A549 (cell line): ENCODE measurements at regions not wholly inside any gene's neighbourhood (a gene's known extent, or its start where the extent isn't known, plus 50 kb on each side); places are given as distances from the start of the nearest gene placed in this dataset.

ENCODE experiments used
- ATAC-seq, 2 experiments: fragments of 200-7000 bp in 1 of 2; fragments of >200 bp in 1 of 2; cut with Nextera tagmentation in 1 of 2; cut with Tn5 transposase in 1 of 2; 3 replicates each; pipeline versions ENCODE4 v1.8.0 to v1.9.1; 2018 to 2020; ENCODE audit warnings: mild to moderate bottlenecking in 1 of 2, moderate library complexity in 1 of 2
- CTCF ChIA-PET: fragments of 300-600 bp; sonication (Branson Sonifier 250); formaldehyde crosslinking; extraction: SDS; loops from one replicate; lab custom pipeline; 2021; ENCODE audit warnings: antibody characterized with exemption, inconsistent platforms; lab: Yijun Ruan, JAX
- POLR2A ChIA-PET: fragments of 350-600 bp; formaldehyde crosslinking; extraction: SDS; loops from one replicate; lab custom pipeline; 2021; ENCODE audit warnings: antibody characterized with exemption, inconsistent platforms; lab: Yijun Ruan, JAX
- DNase-seq, 2 experiments: peaks; one replicate each; pipeline versions ENCODE4 v3.0.0 to v3.0.0-alpha.2; 2011 to 2016; ENCODE audit warnings: low read depth in 1 of 2, low spot score in 1 of 2
- FAIRE-seq: peaks from 2 replicates; lab custom pipeline; 2011; peaks lifted over from hg19 to GRCh38; lab: Jason Lieb, UNC
- H3K27ac ChIP-seq, 2 experiments: fragments of >200 bp; sonication (Bioruptor Twin); formaldehyde crosslinking; 3 replicates each; pipeline ENCODE4 v1.5.1; 2016 to 2017
- H3K4me1 ChIP-seq: fragments of >200 bp; sonication (Bioruptor Twin); formaldehyde crosslinking; 3 replicates; pipeline ENCODE4 v1.6.1; 2016
- H3K4me2 ChIP-seq: fragments of >200 bp; sonication (Bioruptor Twin); formaldehyde crosslinking; 3 replicates; pipeline ENCODE4 v1.6.1; 2016
- H3K4me3 ChIP-seq: fragments of >200 bp; sonication (Bioruptor Twin); formaldehyde crosslinking; 3 replicates; pipeline ENCODE4 v1.5.1; 2016
- H3K9me3 ChIP-seq: fragments of >200 bp; sonication (Bioruptor Twin); formaldehyde crosslinking; 3 replicates; pipeline ENCODE4 v1.6.1; 2016
- BCL3 ChIP-seq: fragments of >200 bp; sonication (Bioruptor Twin); formaldehyde crosslinking; IDR thresholded peaks from 3 replicates; pipeline ENCODE4 v1.6.1; 2016
- CBX8 ChIP-seq: fragments of 200-600 bp; sonication (generic); IDR thresholded peaks from 2 replicates; pipeline ENCODE4 v1.6.1; 2016
- CHD4 ChIP-seq: fragments of 200-600 bp; sonication (generic); IDR thresholded peaks from 2 replicates; pipeline ENCODE4 v1.6.1; 2016; ENCODE audit warnings: antibody characterized with exemption, mild to moderate bottlenecking, borderline replicate concordance
- EHMT2 ChIP-seq: fragments of 200-600 bp; sonication (generic); IDR thresholded peaks from 2 replicates; pipeline ENCODE4 v1.6.1; 2016; ENCODE audit warnings: antibody characterized with exemption, low read depth, mild to moderate bottlenecking, moderate library complexity
- EP300 ChIP-seq, 2 experiments: fragments of >200 bp; sonication (Bioruptor Twin); formaldehyde crosslinking; IDR thresholded peaks; 2 replicates in 1 of 2; 3 replicates in 1 of 2; pipeline ENCODE4 v1.6.1; 2016 to 2017
- GATA3 ChIP-seq: IDR thresholded peaks from 2 replicates; pipeline ENCODE4 v1.6.1; 2012; ENCODE audit warnings: borderline replicate concordance
- HEYL ChIP-seq: fragments of 250-450 bp; sonication (Bioruptor Pico); IDR thresholded peaks from 2 replicates; pipeline ENCODE4 v1.8.0; 2021; ENCODE audit warnings: mild to moderate bottlenecking, moderate library complexity
- HMGXB4 ChIP-seq: fragments of 250-450 bp; sonication (Bioruptor Pico); IDR thresholded peaks from 2 replicates; pipeline ENCODE4 v1.5.0; 2021; ENCODE audit warnings: mild to moderate bottlenecking, moderate library complexity, borderline replicate concordance
- MAFK ChIP-seq: fragments of 450-650 bp; IDR thresholded peaks from 2 replicates; pipeline ENCODE4 v1.6.1; 2014; ENCODE audit not compliant: partially characterized antibody
- NFE2L2 ChIP-seq: fragments of 150-350 bp; conservative IDR thresholded peaks from 2 replicates; pipeline ENCODE4 v1.6.1; 2014; ENCODE audit warnings: low read length
- NPAS2 ChIP-seq: fragments of 250-450 bp; sonication (Bioruptor Pico); IDR thresholded peaks from 2 replicates; pipeline ENCODE4 v1.8.0; 2022; ENCODE audit warnings: mild to moderate bottlenecking, moderate library complexity, borderline replicate concordance
- POLR2AphosphoS2 ChIP-seq: conservative IDR thresholded peaks from 2 replicates; pipeline ENCODE4 v1.6.1; 2012; ENCODE audit warnings: low read length, improper control_type of control experiment, inconsistent platforms
- RAD21 ChIP-seq, 2 experiments: fragments of >200 bp in 1 of 2; sonication (Bioruptor Twin) in 1 of 2; formaldehyde crosslinking in 1 of 2; IDR thresholded peaks in 1 of 2; conservative IDR thresholded peaks in 1 of 2; 2 replicates in 1 of 2; 3 replicates in 1 of 2; pipeline ENCODE4 v1.6.1; 2012 to 2018; ENCODE audit warnings: inconsistent platforms in 1 of 2
- RFX5 ChIP-seq: fragments of 450-650 bp; IDR thresholded peaks from 2 replicates; pipeline ENCODE4 v1.7.1; 2014; ENCODE audit warnings: antibody characterized with exemption, mild to moderate bottlenecking, moderate library complexity
- RNF2 ChIP-seq: fragments of 200-600 bp; sonication (generic); IDR thresholded peaks from 2 replicates; pipeline ENCODE4 v1.6.1; 2016; ENCODE audit warnings: low read depth, mild to moderate bottlenecking, antibody characterized with exemption, moderate library complexity, borderline replicate concordance
- SMC3 ChIP-seq: fragments of >200 bp; sonication (Bioruptor Twin); formaldehyde crosslinking; IDR thresholded peaks from 3 replicates; pipeline ENCODE4 v1.6.1; 2018; ENCODE audit warnings: inconsistent platforms
- TFCP2L1 ChIP-seq: fragments of 250-450 bp; sonication (Bioruptor Pico); IDR thresholded peaks from 2 replicates; pipeline ENCODE4 v1.5.0; 2021; ENCODE audit warnings: mild to moderate bottlenecking
- ZFP36 ChIP-seq: fragments of 450-650 bp; IDR thresholded peaks from 2 replicates; pipeline ENCODE4 v1.6.1; 2014; ENCODE audit warnings: borderline replicate concordance; ENCODE audit not compliant: partially characterized antibody
- ZNF302 ChIP-seq: fragments of 250-450 bp; sonication (Bioruptor Pico); IDR thresholded peaks from 2 replicates; pipeline ENCODE4 v1.9.0; 2021; ENCODE audit warnings: inconsistent platforms, mild to moderate bottlenecking, moderate library complexity
- ZSCAN20 ChIP-seq: fragments of 250-450 bp; sonication (Bioruptor Pico); IDR thresholded peaks from 2 replicates; pipeline ENCODE4 v1.8.0; 2022; ENCODE audit warnings: mild to moderate bottlenecking, moderate library complexity
- WGBS: methylation state at CpG from one replicate; pipeline ENCODE4 v1.1.6; 2017; ENCODE audit errors: missing lambda C conversion rate; 5-methylcytosine and 5-hydroxymethylcytosine counted together
- TF ChIP-seq, protein P1 (sequence below): IDR thresholded peaks from 2 replicates; pipeline ENCODE4 v1.6.1; 2012; ENCODE audit warnings: low read depth, borderline replicate concordance
- TF ChIP-seq, protein P2 (sequence below): fragments of 250-450 bp; sonication (Bioruptor Pico); IDR thresholded peaks from 2 replicates; pipeline ENCODE4 v1.5.0; 2020; ENCODE audit warnings: low read depth, mild to moderate bottlenecking, moderate library complexity
- TF ChIP-seq, protein P3 (sequence below): IDR thresholded peaks from 2 replicates; pipeline ENCODE4 v1.6.1; 2012
- TF ChIP-seq, protein P4 (sequence below): fragments of >200 bp; sonication (Bioruptor Twin); formaldehyde crosslinking; IDR thresholded peaks from 3 replicates; pipeline ENCODE4 v1.5.1; 2016

DNA sequence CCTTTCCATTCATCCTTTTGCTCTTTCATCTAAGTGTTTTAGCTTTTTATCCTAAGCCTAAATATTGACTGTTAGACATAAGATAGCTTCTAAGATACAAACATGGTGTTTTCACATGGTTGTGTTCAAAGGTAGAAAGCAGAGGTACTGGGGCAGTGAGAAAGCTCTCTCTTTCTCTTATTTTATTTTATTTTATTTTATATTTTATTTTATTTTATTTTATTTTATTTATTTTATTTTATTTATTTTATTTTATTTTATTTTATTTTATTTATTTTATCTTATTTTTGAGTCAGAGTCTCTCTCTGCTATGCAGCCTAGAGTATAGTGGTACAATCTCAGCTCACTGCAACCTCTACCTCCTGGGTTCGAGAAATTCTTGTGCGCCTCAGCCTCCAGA lies 287.2 kb downstream of the IKZF2 start:
- TF ChIP-seq NPAS2 (CRISPR knock-in tag) (no peak), CBX8 (no peak), EP300 (IDR thresholded peaks at IDR 0.05) (no peak), RFX5 (no peak), HEYL (no peak), NFE2L2 (no peak), HMGXB4 (CRISPR knock-in tag) (no peak), CHD4 (no peak), EHMT2 (no peak), ZSCAN20 (CRISPR knock-in tag) (no peak), GATA3 (no peak), TFCP2L1 (CRISPR knock-in tag) (no peak), MAFK (no peak), ZNF302 (CRISPR knock-in tag) (no peak), BCL3 (no peak), ZFP36 (no peak), RNF2 (no peak)
- TF ChIP-seq, protein P1, sequence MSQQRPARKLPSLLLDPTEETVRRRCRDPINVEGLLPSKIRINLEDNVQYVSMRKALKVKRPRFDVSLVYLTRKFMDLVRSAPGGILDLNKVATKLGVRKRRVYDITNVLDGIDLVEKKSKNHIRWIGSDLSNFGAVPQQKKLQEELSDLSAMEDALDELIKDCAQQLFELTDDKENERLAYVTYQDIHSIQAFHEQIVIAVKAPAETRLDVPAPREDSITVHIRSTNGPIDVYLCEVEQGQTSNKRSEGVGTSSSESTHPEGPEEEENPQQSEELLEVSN = no peak
- TF ChIP-seq, protein P2, sequence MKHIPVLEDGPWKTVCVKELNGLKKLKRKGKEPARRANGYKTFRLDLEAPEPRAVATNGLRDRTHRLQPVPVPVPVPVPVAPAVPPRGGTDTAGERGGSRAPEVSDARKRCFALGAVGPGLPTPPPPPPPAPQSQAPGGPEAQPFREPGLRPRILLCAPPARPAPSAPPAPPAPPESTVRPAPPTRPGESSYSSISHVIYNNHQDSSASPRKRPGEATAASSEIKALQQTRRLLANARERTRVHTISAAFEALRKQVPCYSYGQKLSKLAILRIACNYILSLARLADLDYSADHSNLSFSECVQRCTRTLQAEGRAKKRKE = no peak
- TF ChIP-seq, protein P3, sequence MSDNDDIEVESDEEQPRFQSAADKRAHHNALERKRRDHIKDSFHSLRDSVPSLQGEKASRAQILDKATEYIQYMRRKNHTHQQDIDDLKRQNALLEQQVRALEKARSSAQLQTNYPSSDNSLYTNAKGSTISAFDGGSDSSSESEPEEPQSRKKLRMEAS = no peak
- Histone ChIP-seq H3K9me3 (0 out of 3 replicates have a peak, but pooled peaks cover 9% of the 10 kb centered on the region), H3K4me2 (no peak overlapping the region), H3K4me1 (no peaks in the 10 kb centered on the region), H3K27ac (no peak overlapping the region), H3K4me3 (no peak overlapping the region)
- DNase-seq (no peak), FAIRE-seq (no peak), ATAC-seq (no peak)
- POLR2A ChIA-PET = no interaction called here
- CTCF ChIA-PET = no interaction called here
- WGBS = 54% methylated on average over 2 of the region's 2 CpGs

GRCh38 chr2:212863185-212863588 lies 288.2 kb downstream of the IKZF2 start:
- 22% methylated on average over 5 of the region's 5 CpGs for WGBS
- H3K9me3 ChIP-seq = 0 out of 3 replicates have a peak, but pooled peaks cover 9% of the 10 kb centered on the region
- no peak overlapping the region for H3K4me2 ChIP-seq
- DNase-seq (peak in 1 of 2 experiments; percentile 59), FAIRE-seq (no peak), ATAC-seq (peak in 1 of 2 experiments; percentile 73; a peak in 3 of 6 replicates)
- TF ChIP-seq RAD21 (conservative IDR thresholded peaks at IDR 0.05 in 1 of 2, IDR thresholded peaks at IDR 0.05 in 1 of 2) = peak; percentile 47 to 77
- TF ChIP-seq, protein P3 = no peak
- peak; percentile 35; the same call in 1 of the 3 replicates for TF ChIP-seq SMC3
- no peak for TF ChIP-seq POLR2AphosphoS2
- no peak for TF ChIP-seq MAFK
- no peak for TF ChIP-seq HMGXB4 (CRISPR knock-in tag)
- TF ChIP-seq, protein P4, sequence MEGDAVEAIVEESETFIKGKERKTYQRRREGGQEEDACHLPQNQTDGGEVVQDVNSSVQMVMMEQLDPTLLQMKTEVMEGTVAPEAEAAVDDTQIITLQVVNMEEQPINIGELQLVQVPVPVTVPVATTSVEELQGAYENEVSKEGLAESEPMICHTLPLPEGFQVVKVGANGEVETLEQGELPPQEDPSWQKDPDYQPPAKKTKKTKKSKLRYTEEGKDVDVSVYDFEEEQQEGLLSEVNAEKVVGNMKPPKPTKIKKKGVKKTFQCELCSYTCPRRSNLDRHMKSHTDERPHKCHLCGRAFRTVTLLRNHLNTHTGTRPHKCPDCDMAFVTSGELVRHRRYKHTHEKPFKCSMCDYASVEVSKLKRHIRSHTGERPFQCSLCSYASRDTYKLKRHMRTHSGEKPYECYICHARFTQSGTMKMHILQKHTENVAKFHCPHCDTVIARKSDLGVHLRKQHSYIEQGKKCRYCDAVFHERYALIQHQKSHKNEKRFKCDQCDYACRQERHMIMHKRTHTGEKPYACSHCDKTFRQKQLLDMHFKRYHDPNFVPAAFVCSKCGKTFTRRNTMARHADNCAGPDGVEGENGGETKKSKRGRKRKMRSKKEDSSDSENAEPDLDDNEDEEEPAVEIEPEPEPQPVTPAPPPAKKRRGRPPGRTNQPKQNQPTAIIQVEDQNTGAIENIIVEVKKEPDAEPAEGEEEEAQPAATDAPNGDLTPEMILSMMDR = peak; percentile 40; the same call in 2 of the 3 replicates
- ChIA-PET POLR2A (no interaction called here), CTCF (no interaction called here)
- H3K4me1 ChIP-seq = no peaks in the 10 kb centered on the region
- no peak overlapping the region for H3K27ac ChIP-seq
- no peak overlapping the region for H3K4me3 ChIP-seq
